ENCODE measurements at regions not wholly inside any gene's neighbourhood (a gene's known extent, or its start where the extent isn't known, plus 50 kb on each side); places are given as distances from the start of the nearest gene placed in this dataset.

DNA sequence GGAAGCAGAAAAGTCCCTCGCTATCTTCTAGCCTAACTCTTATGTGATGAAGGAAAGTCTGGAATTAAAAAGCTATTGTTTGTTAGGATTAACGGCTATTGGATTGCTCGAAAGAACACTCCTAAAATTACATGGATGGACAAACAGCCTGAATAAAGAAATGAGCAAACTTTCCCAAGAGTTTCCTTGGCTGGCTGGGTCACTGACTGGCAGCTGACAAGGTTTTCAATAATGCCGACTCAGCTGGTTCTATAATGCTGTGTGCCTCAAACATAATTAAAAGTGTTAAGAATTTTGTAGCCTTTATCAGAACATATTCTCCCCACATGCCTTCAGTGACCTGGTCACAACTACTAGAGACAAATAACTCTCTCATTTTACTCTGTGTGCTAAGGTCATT, 142.9 kb upstream of the ADAMTS9 start:
- Histone ChIP-seq H3K9me3 (no peaks in the 10 kb centered on the region), H3K4me1 (replicated peaks) (no peaks in the 10 kb centered on the region), H3K27ac (peak overlapping the region in 1 of 2 donors; percentile 14), H3K4me3 (no peak overlapping the region), H3K36me3 (no peaks in the 10 kb centered on the region), H3K27me3 (replicated peaks; ENCODE audit: insufficient read depth) (no peaks in the 10 kb centered on the region)
- no peak for TF ChIP-seq CTCF (IDR thresholded peaks at IDR 0.05)
- TF ChIP-seq POLR2A (IDR thresholded peaks at IDR 0.05), result no peak
- no peak for TF ChIP-seq POLR2AphosphoS5 (IDR thresholded peaks at IDR 0.05)
- 61% methylated on average over 4 of the region's 4 CpGs for WGBS
- intact Hi-C loops (cut with DNase I), result no loop called here
- no peak for DNase-seq (ENCODE audit: low spot score)

GRCh38 chr3:64829331-64829730, 141.5 kb upstream of the ADAMTS9 start:
- H3K4me3 ChIP-seq, result no peak overlapping the region
- intact Hi-C loops (cut with DNase I), result no loop called here
- H3K9me3 ChIP-seq, result no peaks in the 10 kb centered on the region
- no peak for TF ChIP-seq CTCF (IDR thresholded peaks at IDR 0.05)
- TF ChIP-seq POLR2A (IDR thresholded peaks at IDR 0.05), result no peak
- no peak for TF ChIP-seq POLR2AphosphoS5 (IDR thresholded peaks at IDR 0.05)
- no peak overlapping the region for H3K27ac ChIP-seq
- WGBS, result 41% methylated on average over 3 of the region's 3 CpGs
- no peak for DNase-seq (ENCODE audit: low spot score)
- no peaks in the 10 kb centered on the region for H3K27me3 ChIP-seq (replicated peaks; ENCODE audit: insufficient read depth)
- no peaks in the 10 kb centered on the region for H3K4me1 ChIP-seq (replicated peaks)
- H3K36me3 ChIP-seq, result no peaks in the 10 kb centered on the region

- intact Hi-C loops (cut with DNase I), result no loop called here
- H3K4me3 ChIP-seq, result no peak overlapping the region
- no peak for DNase-seq (ENCODE audit: low spot score)
Measured at GRCh38 chr3:64828276-64828675, 140.5 kb upstream of the ADAMTS9 start.

DNA sequence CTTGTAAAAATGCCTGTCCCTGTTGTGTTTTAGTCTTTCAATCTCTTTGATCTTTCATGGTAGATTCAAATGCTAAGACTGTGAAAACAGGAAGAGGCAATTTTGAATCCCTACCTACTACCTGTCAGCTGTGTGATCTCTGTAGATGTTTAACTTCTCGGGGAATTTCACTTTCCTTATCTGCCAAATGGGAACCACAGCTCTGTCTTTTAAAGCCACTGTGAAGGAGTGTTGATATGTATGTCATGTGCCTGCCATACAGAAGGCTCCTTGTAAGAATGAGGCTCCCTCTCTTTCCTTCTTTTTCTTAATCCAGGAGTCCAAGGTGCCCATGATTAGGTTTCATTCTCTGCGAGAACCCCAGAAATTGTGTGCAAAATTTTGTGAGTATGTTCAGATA, 139.6 kb upstream of the ADAMTS9 start:
- H3K27ac ChIP-seq, result no peak overlapping the region
- intact Hi-C loops (cut with DNase I), result no loop called here
- H3K9me3 ChIP-seq, result no peaks in the 10 kb centered on the region
- TF ChIP-seq CTCF (IDR thresholded peaks at IDR 0.05) (no peak), POLR2A (IDR thresholded peaks at IDR 0.05) (no peak), POLR2AphosphoS5 (IDR thresholded peaks at IDR 0.05) (no peak)
- WGBS, result 88% methylated on average over 2 of the region's 2 CpGs
- DNase-seq (ENCODE audit: low spot score), result no peak
- H3K36me3 ChIP-seq, result no peaks in the 10 kb centered on the region
- H3K4me3 ChIP-seq, result no peak overlapping the region
- no peaks in the 10 kb centered on the region for H3K4me1 ChIP-seq (replicated peaks)
- no peaks in the 10 kb centered on the region for H3K27me3 ChIP-seq (replicated peaks; ENCODE audit: insufficient read depth)

More at GRCh38 chr3:64828276-64828675, 140.5 kb upstream of the ADAMTS9 start:
- H3K27ac ChIP-seq, result no peak overlapping the region
- no peaks in the 10 kb centered on the region for H3K9me3 ChIP-seq
- H3K36me3 ChIP-seq, result no peaks in the 10 kb centered on the region
- TF ChIP-seq CTCF (IDR thresholded peaks at IDR 0.05) (no peak), POLR2AphosphoS5 (IDR thresholded peaks at IDR 0.05) (no peak), POLR2A (IDR thresholded peaks at IDR 0.05) (no peak)
- H3K27me3 ChIP-seq (replicated peaks; ENCODE audit: insufficient read depth), result no peaks in the 10 kb centered on the region
- no peaks in the 10 kb centered on the region for H3K4me1 ChIP-seq (replicated peaks)

GRCh38 chr3:64827019-64827418, 139.2 kb upstream of the ADAMTS9 start:
- Histone ChIP-seq H3K4me1 (replicated peaks) (no peaks in the 10 kb centered on the region), H3K4me3 (no peak overlapping the region), H3K27ac (no peak overlapping the region), H3K9me3 (no peaks in the 10 kb centered on the region), H3K36me3 (no peaks in the 10 kb centered on the region), H3K27me3 (replicated peaks; ENCODE audit: insufficient read depth) (no peaks in the 10 kb centered on the region)
- intact Hi-C loops (cut with DNase I), result no loop called here
- DNase-seq (ENCODE audit: low spot score), result no peak
- no peak for TF ChIP-seq CTCF (IDR thresholded peaks at IDR 0.05)
- no peak for TF ChIP-seq POLR2A (IDR thresholded peaks at IDR 0.05)
- no peak for TF ChIP-seq POLR2AphosphoS5 (IDR thresholded peaks at IDR 0.05)
